Bone marrow (tissue), 2 donors: ENCODE measurements at regions not wholly inside any gene's neighbourhood (a gene's known extent, or its start where the extent isn't known, plus 50 kb on each side); places are given as distances from the start of the nearest gene placed in this dataset.

Source experiments
- DNase-seq, 2 donors: peaks; one replicate each; lab custom pipeline; 2025; lab: John Stamatoyannopoulos, UW

DNA sequence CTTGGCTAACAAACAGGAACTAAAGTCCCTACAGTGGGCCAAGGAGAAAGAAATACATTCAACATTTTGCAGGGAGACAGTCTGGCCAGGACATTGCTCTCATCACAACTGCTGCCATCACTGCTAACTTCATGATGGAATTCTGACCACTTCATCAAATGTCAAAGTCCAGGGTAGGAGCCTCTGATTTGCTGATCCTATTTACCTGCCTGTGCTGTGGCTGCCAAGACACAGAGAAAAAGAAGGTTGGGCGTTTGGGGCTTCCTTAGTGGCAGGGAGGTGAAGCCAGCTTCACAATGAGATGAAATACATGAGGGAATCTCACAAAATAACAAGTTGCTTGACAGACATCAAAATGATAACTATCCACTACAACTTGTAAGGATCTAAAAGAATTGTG, 343.9 kb upstream of the CADM1 start:
- DNase-seq = no peak

DNA sequence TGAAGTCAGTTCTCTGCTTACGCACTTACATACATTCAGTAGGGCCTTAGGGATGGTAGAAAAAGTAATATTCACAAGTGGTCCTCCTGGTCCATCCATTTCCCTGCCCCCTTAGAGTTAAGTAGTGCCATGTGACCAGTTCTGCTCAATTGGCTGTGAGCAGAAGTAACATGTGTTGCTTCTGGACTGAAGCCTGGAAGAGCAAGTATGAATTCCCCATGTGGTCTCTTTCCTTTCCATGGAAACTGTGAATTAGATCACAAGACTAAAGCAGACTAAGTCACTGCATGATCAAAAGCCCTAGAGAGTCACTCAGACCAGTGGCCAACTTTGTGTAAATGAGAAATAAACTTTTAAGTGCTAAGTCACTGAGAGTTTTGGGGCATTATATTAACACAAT, 341.7 kb upstream of the CADM1 start:
- DNase-seq = no peak

DNA sequence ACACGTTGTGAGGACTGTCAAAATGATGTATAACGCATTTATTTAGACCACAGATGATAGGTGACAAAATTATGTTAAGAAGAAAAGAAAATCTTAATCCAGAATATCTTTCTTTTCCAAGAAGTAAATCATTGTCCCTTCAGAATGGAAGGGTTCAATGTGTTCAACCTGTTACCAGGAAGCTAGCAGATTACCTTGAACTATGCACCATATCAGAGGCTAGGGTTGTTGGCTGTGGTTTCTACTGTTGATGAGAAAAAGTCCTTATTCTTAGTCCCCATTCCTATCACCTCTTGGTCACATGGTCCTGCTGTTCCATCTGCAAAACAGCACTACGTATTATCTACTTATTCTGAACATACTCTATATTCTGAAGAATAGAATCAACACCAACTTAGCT, 339.5 kb upstream of the CADM1 start:
- DNase-seq = no peak

DNA sequence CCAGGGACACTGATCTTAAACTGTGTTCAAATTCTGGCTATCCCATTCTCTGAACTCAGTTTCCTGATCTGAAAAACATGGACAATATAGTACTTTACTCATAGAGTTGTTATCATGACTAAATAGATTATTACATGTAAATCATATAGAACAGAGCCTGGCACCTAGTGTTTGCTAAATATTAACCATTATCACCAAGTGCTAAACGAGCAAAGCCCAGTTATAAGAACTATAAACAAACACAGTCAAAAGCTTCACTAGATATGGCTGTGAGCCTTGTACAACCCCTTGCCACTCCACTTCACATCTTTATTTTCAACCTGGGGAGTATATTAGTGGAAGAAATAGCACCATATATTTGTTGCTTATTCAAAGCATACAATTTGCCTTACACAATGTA, 338.9 kb upstream of the CADM1 start:
- no peak for DNase-seq

DNA sequence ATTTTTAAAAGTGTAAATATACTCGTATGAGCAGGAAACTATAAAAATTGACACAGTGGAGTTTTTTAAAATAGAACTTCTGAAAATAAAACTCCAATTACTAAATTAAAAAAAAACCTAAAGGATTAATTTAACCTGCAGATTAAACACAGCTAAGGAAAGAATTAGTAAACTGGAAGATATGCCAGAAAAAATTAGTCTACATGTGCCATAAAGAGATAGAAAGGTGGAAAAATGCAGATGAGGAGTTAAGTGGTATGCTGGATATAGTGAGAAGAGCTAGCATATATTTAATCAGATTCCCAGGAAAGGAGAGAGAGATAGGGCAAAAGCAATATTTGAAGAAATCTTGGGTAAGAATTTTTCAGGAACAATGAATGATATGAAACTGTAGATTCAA, 315.8 kb upstream of the CADM1 start:
- DNase-seq = no peak

DNA sequence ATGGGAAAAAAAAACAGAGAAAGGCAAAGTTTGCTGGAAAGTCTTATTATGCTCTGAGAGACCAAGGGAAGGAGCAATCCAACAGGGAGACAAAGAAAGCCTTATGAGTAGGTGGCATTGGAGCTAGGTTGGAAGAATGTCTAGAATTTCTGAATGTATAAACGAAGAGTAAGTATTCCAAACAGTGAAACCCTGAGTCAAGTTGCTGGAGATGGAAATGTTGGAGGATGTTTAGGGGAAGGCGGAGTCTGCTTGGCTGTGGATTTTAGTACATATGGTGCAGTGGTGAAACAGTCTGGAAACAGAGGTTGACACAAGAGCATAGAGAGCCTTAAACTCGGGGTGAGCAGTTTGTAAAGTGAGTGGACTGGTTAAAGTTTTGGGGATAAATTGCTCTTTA, 314.8 kb upstream of the CADM1 start:
- DNase-seq = no peak

DNA sequence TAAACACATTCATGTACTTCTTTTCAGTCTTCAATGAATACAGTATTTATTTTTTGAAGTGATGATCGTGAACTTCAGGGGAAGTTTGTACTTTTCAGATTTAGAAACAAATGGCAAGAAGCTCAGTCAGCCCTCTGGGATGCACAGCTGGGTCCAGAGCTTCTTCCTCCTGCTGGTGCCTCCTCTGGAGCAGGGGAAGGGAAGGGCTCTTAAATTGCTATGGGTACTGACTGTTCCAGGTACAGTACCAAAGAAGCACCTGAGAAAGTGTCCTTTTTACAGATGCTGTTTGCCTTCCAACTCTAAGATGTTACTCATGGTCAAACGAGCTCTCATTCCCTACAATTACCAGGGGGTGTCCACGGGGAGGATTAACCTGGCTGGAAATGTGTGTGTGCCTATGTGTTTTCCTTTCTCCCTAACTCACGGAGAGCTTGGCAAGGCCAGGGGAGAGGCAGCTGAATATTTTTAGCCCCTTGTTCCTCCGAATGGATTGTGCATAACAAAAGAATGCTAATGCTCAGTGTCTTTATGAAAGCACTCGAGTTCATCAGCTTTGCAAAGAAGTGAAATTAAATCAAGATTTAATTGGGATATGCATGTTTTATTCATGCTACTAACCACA, 313.7 kb upstream of the CADM1 start:
- DNase-seq = no peak

DNA sequence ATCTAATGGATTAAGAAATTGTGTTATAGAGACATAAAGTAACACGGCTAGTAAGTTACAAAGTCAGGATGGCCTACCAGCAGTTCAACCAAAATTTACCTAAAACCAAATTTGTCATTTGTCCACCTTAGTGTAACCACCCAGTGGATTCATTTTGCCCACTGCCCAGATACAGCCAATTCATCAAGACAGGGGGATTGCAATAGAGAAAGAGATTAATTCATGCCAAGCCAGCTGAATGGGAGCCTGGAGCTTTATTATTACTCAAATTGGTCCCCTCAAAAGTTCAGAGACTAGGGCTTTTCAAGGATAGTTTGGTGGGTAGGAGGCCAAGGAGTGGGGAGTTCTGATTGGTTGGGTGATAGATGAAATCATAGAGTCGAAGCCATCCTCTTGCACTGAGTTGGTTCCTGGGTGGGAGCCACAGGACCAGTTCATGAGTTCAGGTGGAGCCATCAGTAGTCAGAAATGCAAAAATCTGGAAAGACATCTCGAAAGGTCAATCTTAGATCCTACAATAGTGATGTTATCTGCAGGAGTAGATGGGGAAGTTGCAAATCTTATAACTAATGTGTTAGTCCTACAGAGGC, 304.2 kb upstream of the CADM1 start:
- DNase-seq = no peak

DNA sequence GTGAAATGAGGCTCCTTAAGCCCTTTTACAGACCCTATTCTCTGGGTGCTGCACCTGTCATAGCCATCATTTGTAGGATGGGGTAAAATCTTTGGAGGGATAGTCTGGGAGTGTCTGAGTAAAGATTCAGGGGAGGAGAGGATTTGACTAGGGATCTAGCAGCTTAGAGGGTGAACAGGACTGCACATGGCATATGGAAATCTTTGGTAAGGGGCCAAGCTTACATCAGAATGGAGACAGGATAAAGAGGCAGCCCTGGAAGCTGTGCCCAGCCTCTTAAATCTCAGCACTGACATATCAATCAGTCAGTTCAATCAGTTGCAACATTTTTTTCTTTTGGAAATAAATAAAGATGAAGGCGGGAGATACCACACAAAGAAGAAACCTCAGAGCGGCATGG, 301.8 kb upstream of the CADM1 start:
- no peak for DNase-seq

DNA sequence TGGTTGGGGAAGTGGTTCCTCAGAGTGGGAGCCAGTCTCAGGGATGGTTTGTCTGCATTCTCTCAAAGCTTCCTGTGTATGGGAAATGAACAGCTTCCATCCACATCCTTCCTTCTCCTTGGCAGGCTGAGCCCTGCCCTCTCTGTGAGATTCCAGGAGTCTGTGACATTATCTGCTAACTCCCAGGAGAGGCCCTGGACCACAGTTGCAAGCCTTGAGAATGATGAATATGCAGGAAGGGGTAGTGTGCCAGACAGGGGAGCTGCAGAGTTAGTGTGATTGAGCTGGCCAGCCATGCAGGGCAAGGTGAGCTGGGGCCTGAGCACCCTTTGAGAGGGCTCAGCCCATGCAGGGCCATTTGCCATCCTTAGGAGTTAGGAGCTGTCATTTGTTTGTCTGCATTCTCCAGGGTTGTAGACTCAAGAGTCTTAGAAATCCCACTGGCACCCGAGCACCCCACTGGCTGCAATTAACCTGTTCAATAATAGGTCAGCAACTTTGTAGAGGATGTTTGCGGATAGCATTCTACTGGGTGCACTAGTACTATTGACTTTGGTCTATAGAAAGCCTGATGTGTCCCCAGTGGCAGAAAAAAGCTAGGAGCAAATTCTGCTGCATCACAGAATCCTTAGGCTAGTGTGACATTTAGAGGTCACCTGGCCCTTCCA, 299.0 kb upstream of the CADM1 start:
- DNase-seq = no peak

DNA sequence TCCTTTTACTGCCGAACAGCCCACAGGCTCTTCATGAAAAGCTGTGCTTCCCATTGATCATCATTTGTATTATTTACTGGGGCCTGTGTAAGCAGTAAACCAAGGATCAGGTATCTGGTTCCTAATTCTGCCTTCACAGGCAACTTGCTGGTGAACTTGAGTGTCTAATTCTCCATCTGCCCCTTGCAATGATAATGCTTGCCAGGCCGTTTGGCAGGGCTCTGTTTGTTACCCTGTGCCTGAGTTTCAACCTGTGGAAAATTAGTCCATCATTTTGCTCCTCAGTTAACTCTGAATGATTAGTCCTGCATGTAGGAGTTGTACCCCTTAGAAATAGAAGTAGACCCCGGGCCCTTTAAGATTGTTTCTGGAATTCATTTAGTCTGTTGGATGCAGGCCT, 298.4 kb upstream of the CADM1 start:
- DNase-seq = no peak

DNA sequence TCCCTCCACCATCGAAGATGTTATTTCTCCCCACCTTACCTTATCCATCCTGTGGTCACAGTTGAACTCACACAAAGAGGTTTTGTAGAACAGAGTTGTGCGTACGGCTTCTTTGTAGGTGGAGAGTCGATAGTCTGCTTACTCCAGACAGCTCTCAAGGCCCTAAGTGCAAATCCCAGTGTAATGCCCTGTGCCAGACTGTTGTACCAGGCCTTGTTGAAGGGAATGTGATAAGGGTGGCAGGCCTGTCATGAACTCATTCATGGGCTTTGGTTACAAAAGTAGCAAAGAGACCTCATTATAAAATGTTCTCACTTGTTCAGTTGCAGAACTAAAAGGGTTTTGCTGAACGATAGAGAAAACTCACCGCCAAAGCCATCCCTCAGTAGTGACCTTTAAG, 288.7 kb upstream of the CADM1 start:
- no peak for DNase-seq

DNA sequence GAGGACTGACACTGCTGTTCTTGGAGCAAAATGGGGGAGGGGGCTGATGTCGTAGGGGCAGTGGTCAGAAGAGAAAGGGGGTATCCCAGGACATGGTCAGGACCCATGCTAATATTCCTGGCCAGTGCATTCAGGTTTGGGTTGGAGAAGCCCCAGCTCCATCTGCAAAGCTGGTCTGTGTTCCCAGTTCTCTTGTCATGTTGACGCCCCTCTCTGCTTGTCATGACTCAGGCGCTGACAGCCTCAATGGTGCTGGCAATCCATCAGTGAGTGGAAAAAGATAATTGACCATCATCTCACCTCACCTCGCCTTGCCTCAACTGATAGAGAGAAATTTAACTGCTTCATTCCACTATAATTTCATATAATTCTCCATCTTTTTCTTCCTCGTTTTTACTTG, 283.1 kb upstream of the CADM1 start:
- no peak for DNase-seq

DNA sequence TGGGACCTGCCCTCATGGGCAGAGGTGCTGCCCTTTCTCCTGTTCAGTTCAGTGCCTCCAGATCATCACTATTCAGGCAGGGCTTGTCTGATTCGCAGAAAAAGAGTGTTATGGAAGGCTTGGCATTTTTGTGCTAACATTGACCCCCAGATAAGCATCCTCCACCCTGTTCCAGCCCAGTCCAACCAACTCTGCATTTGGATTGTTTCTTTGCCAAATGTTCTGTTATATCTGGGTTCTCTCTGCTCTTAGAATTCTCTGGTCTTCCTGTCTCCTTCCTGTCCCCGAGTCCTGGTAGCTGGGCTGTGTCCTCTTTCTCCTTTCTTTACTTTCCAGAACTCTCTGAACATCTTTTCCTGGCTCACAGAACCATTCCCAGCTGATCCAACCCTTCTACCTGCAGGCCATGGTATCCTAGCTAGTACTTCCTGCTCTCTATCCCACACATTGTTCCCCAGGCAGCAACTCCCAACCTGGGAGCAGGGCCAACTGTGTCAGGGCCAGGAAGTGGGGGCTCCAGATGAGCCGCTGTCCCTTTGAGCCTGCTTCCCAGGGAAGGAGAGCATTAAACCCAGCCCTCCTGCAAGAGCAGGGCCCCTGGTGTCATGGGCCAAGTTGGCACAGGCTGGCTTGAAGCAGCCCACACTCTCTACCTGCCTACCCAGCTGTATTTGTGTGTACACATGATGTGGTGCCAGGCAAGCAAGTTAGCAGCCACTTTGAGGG, 280.7 kb upstream of the CADM1 start:
- no peak for DNase-seq

DNA sequence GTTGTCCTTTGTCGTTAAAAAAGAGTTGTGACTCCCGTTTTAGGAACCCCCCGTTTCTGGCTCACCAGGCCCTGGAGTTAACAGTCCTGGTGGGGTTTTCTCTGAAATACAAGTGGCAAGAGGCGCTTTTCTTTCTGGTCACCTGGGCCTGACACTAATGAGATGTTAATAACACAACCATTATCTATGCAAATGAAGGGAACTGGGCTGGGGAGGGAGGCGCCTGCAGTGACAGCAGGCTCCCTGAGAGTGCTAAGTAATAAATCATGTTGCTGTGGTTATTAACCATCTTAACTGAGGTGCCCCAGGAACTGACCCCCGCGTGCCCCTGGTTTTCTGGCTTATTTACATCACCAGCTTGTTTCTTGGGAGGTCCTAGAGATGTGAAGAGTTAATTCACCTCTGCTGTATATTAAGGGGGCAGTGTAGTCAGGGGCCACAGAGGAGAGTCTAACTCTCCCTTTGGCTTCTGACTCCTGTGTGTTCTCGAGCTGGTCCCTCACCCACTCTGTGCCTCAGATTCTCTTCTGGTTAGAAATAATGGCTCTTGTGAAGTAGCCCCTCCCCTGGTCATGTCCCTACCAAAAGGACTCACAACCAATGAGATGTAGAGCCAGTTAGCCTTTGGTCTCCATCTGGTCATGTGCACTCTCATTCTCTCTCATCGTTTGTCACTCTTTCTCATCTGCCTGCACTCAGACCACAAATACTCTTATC, 276.6 kb upstream of the CADM1 start:
- no peak for DNase-seq

DNA sequence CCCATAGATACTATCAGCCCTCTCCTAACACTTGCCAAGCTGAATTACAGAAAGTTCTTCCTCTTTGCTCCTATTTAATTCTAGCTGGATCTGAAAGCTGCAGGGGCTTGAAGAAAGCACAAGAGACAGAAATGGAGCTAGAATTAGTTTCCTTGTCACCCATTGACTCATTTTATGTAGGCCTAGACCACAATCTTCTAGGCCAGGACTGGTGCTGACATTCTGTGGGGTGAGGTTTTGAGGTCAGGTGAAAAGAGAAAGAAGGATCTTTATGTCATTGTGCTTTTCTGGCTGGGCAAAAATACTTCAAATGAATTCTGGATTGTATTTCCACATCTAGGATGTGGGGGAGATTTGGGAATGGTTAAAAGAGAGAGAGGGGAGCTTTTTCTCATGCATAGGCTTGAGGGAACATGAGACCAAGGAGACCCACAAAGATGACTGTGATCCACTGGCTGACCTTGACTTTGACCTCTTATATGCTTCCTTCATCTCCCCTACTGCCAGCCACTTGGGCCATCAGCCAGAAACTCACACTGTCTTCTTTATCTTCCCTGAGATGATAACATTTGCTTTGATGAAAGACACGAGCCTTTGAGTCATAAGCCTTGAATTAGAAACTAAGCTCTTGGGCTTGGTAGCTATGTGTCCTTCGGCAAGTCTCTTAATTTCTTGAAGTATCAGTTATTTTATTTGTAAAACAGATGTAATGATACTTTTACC, 274.9 kb upstream of the CADM1 start:
- DNase-seq = no peak

DNA sequence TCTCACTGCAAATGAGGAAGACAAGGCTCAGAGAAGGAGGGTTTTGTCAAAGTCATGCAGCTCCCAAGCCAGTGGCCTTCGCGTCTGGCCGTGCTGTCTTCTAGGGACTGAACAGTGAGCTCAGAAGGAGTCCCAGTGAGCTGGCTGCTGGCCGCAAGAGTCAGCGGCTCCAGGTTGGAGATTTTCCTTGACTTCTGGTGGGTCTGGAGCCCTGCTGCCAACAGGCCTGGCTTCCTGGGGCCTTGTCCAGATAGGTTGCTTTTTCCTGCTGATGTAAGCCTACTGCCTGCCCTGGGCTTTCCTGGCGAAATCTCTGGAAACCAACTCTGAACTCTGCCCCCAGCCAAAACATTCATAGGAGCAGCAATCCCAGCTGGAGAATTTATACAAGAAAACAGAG, 272.7 kb upstream of the CADM1 start:
- DNase-seq = no peak

DNA sequence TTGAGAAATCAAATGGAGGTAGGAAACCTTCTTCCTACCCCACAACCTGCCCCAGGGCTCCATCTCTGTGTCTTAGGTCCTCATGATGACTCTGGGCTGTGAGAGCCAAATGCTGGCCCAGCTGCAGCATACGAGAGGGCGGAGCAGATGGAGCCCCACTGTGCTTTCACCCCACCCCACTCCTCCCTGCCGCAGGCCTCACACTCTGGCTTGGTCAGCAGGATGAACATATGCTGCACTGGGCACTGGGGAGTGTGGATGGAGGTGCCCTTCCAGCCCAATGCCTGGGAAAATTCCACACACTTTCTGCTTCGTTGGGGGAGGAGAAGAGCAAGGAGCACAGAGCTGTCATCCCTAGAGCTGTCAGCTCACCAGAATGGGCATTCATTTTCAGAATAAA, 271.6 kb upstream of the CADM1 start:
- DNase-seq = no peak

DNA sequence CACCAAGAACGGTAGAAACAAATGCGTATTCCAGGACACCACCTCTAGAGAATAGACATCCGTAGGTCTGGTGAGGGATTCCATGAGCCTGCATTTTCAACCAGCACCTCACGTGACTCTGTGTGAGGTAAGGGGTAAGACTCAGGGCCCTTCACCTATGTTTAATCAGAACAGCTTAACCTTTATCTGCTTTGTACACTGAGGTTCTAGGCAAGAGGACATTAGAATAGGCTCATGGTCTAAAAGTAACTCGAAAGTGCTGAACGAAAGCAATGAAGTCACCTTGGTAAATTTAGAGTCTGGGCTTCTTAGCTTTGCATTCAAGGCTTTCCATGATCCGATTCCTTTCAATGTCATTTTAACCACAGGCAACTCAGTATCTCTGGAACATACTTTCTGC, 270.5 kb upstream of the CADM1 start:
- DNase-seq = no peak

DNA sequence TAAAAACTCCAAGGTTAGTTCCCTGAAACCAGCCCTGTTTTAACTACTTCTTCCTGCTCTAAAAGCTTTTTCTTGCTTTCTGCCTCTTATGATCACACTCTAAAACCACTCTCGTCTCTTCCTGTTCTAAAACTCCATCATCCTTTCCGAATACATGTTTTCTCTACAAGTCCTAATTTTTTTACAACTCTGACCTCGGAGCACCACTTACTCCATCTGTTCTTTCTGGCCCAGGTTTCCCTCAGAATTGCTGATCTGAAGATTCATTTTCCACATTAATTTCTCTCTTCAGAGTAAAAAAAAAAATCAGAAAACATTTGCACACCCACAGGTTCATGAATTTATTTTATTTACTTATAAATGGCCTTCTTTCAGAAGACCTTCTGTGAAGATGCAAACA, 265.7 kb upstream of the CADM1 start:
- DNase-seq = no peak

DNA sequence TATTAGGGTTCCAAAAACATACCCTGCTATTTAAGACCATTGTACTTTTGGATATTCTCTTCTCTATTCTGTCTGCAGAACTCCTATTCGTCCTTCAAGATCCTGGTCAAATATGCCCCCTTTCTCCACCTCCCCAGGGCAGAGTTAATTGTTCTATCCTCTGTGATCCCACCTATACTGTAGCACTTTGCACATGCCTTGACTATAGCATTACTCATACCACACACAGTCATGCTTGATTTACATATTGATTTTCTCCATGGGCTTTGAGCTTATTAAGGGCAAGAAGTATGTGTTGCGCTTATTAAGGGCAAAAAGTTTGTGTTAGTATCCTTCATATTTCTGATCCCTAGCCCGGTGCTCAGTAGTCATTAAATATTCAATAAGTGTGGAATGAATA, 263.7 kb upstream of the CADM1 start:
- DNase-seq = no peak
